ENCODE measurements at regions not wholly inside any gene's neighbourhood (a gene's known extent, or its start where the extent isn't known, plus 50 kb on each side); places are given as distances from the start of the nearest gene placed in this dataset.

DNA sequence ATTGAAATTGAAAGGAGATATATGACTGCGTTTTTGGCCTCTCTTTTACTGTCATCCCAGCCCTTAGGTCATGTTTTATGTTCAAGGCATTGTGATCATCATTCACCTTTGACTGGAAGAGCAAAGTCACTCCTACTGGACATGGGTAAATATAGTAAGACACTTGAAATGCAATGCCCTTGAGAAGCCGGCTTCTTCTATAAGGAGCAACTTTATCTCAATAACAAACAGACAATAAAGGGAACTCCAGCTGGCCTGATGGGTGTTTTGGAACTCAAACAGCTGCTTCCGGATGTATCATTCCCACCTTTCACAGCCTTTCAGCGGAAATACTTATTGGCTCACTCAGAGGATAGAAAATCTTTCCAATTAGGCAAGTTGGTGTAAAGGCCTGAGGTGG lies 65.1 kb upstream of the C4orf54 start:
- CTCF ChIA-PET = interaction anchor here (0.5 to 2.5 kb wide), 2 partner anchors 89 to 128 kb away, joined by 3 to 9 read pairs; no protein-coding TSS in a partner anchor
- peaks cover 34% of the 10 kb centered on the region for H3K4me1 Mint-ChIP-seq

DNA sequence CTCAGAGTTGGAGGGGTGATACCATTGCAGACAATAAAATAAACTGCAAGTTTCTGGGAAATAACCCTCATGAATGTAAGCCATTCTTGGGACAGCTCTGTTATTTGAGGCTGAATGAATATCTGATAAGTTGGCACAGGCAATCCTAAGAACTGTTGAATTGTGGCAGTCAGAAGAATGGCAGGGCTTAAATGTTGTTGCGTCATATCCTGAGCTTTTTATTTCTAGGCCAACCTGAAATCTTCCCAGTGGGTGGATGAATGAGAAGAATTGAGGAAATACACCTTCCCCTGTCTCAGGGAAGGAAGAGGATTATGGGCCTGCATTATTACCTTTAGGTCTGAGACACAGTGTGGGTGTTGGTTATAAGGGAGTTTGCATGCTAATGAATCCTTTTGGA lies 64.4 kb upstream of the C4orf54 start:
- H3K4me3 Mint-ChIP-seq = no peak overlapping the region
- POLR2A ChIA-PET = no interaction called here
- peaks cover 6% of the 10 kb centered on the region; the same call in 1 of the 2 replicates for H3K36me3 Mint-ChIP-seq
- CTCF ChIA-PET = no interaction called here
- peaks cover 38% of the 10 kb centered on the region for H3K4me1 Mint-ChIP-seq
- no peaks in the 10 kb centered on the region for H3K27me3 Mint-ChIP-seq (ENCODE audit: low read depth)
- H3K9me3 Mint-ChIP-seq = peaks cover 21% of the 10 kb centered on the region
- no peak overlapping the region for H3K27ac Mint-ChIP-seq
- ATAC-seq = no peak
- DNase-seq (ENCODE audit: low spot score) = no peak
- TF ChIP-seq, protein P1, sequence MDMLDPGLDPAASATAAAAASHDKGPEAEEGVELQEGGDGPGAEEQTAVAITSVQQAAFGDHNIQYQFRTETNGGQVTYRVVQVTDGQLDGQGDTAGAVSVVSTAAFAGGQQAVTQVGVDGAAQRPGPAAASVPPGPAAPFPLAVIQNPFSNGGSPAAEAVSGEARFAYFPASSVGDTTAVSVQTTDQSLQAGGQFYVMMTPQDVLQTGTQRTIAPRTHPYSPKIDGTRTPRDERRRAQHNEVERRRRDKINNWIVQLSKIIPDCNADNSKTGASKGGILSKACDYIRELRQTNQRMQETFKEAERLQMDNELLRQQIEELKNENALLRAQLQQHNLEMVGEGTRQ (CRISPR knock-in tag; IDR thresholded peaks at IDR 0.05) = no peak
- TF ChIP-seq, protein P2, sequence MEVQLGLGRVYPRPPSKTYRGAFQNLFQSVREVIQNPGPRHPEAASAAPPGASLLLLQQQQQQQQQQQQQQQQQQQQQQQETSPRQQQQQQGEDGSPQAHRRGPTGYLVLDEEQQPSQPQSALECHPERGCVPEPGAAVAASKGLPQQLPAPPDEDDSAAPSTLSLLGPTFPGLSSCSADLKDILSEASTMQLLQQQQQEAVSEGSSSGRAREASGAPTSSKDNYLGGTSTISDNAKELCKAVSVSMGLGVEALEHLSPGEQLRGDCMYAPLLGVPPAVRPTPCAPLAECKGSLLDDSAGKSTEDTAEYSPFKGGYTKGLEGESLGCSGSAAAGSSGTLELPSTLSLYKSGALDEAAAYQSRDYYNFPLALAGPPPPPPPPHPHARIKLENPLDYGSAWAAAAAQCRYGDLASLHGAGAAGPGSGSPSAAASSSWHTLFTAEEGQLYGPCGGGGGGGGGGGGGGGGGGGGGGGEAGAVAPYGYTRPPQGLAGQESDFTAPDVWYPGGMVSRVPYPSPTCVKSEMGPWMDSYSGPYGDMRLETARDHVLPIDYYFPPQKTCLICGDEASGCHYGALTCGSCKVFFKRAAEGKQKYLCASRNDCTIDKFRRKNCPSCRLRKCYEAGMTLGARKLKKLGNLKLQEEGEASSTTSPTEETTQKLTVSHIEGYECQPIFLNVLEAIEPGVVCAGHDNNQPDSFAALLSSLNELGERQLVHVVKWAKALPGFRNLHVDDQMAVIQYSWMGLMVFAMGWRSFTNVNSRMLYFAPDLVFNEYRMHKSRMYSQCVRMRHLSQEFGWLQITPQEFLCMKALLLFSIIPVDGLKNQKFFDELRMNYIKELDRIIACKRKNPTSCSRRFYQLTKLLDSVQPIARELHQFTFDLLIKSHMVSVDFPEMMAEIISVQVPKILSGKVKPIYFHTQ (CRISPR knock-in tag; IDR thresholded peaks at IDR 0.05) = no peak
- no peak for TF ChIP-seq SOX15 (CRISPR knock-in tag; IDR thresholded peaks at IDR 0.05)
- TF ChIP-seq NR3C1 (CRISPR knock-in tag; conservative IDR thresholded peaks at IDR 0.05; ENCODE audit: low read depth) = no peak
- no peak for TF ChIP-seq ELF4 (CRISPR knock-in tag; IDR thresholded peaks at IDR 0.05; ENCODE audit: low read depth)
- TF ChIP-seq PRRX2 (CRISPR knock-in tag; IDR thresholded peaks at IDR 0.05) = no peak
- no peak for TF ChIP-seq ZNF396 (CRISPR knock-in tag; IDR thresholded peaks at IDR 0.05; ENCODE audit: borderline replicate concordance)
- TF ChIP-seq TCF7 (CRISPR knock-in tag; IDR thresholded peaks at IDR 0.05; ENCODE audit: low read depth) = no peak
- TF ChIP-seq ESRRA (CRISPR knock-in tag; IDR thresholded peaks at IDR 0.05; ENCODE audit: borderline replicate concordance) = no peak
- TF ChIP-seq, protein P3, sequence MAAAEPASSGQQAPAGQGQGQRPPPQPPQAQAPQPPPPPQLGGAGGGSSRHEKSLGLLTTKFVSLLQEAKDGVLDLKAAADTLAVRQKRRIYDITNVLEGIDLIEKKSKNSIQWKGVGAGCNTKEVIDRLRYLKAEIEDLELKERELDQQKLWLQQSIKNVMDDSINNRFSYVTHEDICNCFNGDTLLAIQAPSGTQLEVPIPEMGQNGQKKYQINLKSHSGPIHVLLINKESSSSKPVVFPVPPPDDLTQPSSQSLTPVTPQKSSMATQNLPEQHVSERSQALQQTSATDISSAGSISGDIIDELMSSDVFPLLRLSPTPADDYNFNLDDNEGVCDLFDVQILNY (CRISPR knock-in tag; IDR thresholded peaks at IDR 0.05) = no peak
- no peak for TF ChIP-seq ZNF138 (CRISPR knock-in tag; conservative IDR thresholded peaks at IDR 0.05)

More for the DNA sequence above, 65.1 kb upstream of the C4orf54 start:
- H3K27ac Mint-ChIP-seq = no peak overlapping the region
- POLR2A ChIA-PET = interaction anchor here (0.6 kb wide), 1 partner anchor 295 kb away, joined by 4 read pairs; no protein-coding TSS in a partner anchor
- ATAC-seq (no peak), DNase-seq (ENCODE audit: low spot score) (no peak)
- no peak overlapping the region for H3K4me3 Mint-ChIP-seq
- TF ChIP-seq, protein P4, sequence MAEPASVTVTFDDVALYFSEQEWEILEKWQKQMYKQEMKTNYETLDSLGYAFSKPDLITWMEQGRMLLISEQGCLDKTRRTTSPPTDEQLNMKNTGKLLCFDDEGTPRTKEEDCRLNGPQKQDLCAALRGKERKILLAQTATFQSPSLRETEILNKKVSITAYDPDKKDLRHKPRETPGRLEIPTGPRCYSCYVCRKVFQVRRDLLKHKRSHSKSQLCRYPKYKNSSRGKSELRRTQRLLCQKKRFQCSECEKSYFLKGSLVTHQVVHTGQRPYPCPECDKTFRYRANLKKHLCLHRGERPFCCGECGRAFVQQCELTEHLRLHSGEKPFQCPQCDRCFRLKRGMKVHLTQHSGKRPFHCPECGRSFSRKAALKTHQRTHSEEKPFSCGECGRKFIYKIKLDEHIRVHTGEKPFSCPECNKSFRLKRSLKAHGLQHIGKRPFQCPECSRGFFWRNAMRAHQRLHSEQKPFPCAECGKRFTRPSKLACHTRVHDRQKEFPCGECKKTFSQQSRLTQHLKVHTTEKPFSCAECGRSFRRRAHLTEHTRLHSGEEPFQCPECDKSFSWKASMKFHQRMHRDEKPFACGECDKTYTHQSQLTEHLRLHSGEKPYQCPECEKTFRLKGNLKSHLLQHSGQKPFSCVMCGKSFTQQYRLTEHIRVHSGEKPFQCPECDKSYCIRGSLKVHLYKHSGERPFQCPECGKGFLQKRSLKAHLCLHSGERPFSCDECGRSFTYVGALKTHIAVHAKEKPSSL (CRISPR knock-in tag; conservative IDR thresholded peaks at IDR 0.05) = no peak
- TF ChIP-seq NFE2L1 (CRISPR knock-in tag; IDR thresholded peaks at IDR 0.05) (no peak), EMX1 (CRISPR knock-in tag; IDR thresholded peaks at IDR 0.05) (no peak), SOX15 (CRISPR knock-in tag; IDR thresholded peaks at IDR 0.05) (no peak), GTF2I (CRISPR knock-in tag; conservative IDR thresholded peaks at IDR 0.05) (no peak), ZNF232 (CRISPR knock-in tag; IDR thresholded peaks at IDR 0.05) (no peak)
- TF ChIP-seq, protein P5, sequence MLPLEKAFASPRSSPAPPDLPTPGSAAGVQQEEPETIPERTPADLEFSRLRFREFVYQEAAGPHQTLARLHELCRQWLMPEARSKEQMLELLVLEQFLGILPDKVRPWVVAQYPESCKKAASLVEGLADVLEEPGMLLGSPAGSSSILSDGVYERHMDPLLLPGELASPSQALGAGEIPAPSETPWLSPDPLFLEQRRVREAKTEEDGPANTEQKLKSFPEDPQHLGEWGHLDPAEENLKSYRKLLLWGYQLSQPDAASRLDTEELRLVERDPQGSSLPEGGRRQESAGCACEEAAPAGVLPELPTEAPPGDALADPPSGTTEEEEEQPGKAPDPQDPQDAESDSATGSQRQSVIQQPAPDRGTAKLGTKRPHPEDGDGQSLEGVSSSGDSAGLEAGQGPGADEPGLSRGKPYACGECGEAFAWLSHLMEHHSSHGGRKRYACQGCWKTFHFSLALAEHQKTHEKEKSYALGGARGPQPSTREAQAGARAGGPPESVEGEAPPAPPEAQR (CRISPR knock-in tag; IDR thresholded peaks at IDR 0.05) = no peak
- TF ChIP-seq, protein P6, sequence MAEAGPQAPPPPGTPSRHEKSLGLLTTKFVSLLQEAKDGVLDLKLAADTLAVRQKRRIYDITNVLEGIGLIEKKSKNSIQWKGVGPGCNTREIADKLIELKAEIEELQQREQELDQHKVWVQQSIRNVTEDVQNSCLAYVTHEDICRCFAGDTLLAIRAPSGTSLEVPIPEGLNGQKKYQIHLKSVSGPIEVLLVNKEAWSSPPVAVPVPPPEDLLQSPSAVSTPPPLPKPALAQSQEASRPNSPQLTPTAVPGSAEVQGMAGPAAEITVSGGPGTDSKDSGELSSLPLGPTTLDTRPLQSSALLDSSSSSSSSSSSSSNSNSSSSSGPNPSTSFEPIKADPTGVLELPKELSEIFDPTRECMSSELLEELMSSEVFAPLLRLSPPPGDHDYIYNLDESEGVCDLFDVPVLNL (CRISPR knock-in tag; IDR thresholded peaks at IDR 0.05; ENCODE audit: borderline replicate concordance, low read depth) = no peak
- TF ChIP-seq, protein P1 (CRISPR knock-in tag; IDR thresholded peaks at IDR 0.05) = no peak
- TF ChIP-seq, protein P3 (CRISPR knock-in tag; IDR thresholded peaks at IDR 0.05) = no peak
- TF ChIP-seq, protein P7, sequence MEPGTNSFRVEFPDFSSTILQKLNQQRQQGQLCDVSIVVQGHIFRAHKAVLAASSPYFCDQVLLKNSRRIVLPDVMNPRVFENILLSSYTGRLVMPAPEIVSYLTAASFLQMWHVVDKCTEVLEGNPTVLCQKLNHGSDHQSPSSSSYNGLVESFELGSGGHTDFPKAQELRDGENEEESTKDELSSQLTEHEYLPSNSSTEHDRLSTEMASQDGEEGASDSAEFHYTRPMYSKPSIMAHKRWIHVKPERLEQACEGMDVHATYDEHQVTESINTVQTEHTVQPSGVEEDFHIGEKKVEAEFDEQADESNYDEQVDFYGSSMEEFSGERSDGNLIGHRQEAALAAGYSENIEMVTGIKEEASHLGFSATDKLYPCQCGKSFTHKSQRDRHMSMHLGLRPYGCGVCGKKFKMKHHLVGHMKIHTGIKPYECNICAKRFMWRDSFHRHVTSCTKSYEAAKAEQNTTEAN (CRISPR knock-in tag; IDR thresholded peaks at IDR 0.05) = no peak
- no peaks in the 10 kb centered on the region for H3K27me3 Mint-ChIP-seq (ENCODE audit: low read depth)
- peaks cover 28% of the 10 kb centered on the region for H3K9me3 Mint-ChIP-seq
- peaks cover 11% of the 10 kb centered on the region; the same call in 1 of the 2 replicates for H3K36me3 Mint-ChIP-seq
